NCI-H82 (cell line): ENCODE measurements at regions not wholly inside any gene's neighbourhood (a gene's known extent, or its start where the extent isn't known, plus 50 kb on each side); places are given as distances from the start of the nearest gene placed in this dataset.

Experiments used
- DNase-seq: peaks from one replicate; lab custom pipeline; 2025; lab: John Stamatoyannopoulos, UW

DNA sequence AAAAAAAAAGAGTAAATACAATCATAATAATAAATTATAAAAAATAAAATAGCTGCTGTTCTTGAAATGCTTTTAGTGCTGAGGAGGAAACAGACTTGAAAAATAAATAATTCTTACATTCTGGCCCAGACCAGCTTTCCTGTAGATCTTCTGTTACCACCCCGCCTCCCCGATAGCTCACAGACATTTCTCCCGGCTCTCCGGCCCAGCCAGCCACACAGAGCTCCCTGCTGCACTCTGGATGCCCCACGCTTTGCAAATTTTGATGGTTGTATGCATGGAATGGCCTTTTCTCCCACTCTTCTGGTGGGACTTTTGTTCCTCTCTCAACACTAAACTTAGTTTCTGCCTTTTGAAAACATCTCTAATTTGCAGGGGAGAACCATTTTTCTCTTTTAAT, 249.3 kb downstream of the ATP23 start:
- DNase-seq: no peak

DNA sequence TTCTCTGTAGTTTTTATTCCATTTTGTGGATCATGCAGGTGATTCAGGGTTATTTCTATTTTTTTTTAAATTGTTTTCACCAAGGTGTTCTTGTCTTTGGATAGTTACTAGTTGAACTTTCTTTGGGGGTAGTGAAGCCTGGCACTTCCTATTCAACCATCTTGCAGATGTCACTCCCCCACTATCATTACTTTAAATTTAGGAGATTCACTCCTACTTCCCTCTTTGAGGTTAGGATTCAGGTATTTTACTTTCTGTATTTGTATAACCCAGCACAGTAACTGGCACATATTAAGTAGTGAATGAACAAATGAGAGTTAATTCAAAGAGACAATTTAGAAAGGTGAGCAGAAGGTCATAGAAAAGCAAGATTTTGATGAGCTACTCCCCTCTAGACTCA, 255.6 kb downstream of the ATP23 start:
- no peak for DNase-seq

DNA sequence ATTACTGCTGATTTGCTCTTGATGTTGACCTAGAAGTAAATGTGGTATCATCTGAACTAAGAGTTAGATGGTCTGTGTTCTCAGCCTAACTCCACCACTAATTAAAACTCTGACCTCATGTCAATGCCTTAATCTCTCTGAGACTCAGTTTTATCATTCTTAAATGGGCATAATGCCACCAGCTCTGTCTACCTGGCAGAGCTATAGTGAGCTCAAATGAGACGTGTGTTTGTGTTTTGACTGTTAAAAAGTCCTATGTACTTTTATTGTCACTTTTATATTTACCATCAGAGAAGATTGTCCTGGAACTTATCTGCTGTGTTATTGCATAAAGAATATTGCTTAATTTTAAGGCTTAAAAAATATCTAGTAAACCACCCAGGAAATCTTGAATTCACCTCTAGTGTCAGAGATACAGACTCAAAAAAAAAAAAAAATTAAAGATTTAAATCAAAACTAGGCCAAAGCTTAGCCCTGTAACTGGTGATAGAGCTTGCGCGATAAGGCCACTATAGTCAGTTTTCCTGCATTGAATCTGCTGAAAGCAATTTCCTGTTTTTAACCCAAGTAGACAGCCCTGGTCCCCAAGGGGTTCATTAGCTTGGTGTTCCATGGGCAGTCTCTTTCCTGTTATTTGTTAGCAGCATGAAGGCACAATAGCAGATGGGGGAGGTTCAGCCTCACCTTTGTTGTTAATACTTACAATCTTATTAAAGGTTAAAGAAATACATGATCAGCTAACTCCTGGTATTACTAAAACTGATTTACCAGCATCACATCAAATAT, 261.8 kb downstream of the ATP23 start:
- peak; percentile 57 for DNase-seq

DNA sequence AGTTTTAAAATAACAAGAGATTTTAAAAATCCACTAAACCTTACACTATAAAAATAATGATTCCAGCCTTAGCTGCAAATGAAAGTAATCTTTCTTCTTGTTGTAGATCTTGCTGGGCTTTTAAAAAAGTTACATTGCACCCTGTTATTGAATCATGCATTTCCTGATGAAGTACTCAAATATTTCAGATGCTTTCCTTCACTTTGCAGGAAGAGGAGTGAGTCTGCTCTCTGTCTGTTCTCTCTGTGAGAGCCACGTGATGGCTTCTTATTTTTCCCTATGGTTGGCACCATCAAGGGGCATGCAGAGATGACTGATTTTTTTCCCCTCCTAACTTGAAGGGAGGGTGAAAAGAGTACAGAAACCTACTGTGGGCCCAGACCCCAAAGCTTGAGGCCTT, 262.7 kb downstream of the ATP23 start:
- no peak for DNase-seq

DNA sequence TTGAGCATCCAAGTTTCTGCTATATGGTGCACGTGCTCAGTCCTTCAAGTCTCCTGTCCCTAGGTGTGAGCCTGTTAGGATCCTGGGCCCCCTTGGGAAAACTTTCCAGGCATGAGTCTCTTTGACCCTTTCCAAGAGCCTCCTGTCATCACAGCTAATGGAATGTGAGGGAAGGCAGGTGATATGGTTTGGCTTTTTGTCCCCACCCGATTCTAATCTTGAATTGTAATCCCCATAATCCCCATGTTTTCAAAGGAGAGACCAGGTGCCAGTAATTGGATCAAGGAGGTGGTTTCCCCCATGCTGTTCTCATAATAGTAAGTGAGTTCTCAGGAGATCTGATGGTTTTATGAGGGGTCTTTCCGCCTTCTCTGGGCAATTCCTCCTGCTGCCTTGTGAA, 265.5 kb downstream of the ATP23 start:
- DNase-seq: peak; percentile 97

DNA sequence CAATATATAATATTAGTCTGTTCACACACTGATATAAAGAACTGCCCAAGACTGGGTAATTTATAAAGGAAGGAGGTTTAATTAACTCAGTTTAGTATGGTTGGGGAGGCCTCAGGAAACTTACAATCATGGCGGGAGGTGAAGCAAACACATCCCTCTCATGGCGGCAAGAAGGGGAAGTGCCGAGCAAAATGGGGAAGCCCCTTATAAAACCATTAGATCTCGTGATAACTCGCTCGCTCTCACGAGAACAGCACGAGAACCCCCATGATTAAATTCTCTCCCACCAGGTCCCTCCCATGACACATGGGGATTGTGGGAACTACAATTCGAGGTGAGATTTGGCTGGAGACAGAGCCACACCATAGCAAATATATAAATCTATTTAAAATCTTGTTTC, 269.8 kb downstream of the ATP23 start:
- DNase-seq: no peak

DNA sequence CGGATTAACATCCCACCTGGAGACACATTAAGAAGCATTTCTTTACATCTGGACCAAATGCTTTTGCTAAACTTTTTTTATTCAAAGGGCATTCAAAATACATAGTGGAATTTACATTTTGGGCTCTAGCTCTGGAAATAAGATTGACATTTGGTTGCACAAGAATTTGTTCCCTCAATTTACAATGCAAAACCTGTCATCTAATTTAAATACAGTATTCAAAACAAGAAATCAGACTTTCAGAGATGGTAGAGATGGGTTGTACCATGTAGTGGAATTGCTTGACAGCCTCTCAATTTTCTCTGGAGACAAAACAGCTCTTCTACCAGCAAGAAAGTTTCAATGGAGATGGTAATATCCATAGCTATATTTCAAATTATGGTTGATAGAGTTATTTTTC, 275.8 kb downstream of the ATP23 start:
- no peak for DNase-seq

DNA sequence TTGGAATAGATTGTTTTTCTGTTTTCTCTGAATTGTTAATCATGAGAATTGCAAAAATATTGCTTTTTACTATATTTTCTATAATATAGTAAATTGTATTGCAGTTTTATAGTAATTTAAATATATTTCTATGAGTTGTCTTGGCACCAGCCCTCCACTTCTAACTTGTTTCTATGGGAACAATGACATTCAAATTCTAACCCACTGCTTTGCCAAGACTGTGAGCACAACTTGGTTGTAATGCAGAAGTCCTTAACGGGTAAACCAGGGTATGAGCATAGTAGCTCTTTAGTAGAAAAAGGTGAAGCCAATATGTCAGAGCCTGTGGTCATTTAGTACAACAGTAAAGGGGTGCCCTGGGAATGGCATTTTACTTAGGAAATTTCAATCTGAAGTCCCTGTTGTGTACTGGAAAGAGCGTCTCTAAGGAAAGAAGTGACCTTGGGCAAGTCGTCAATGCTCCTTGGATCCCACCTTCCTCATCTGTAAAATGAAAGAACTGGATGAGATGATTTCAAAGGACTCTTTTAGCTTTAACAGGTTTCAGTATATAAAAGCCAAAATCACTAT, 283.3 kb downstream of the ATP23 start:
- no peak for DNase-seq

DNA sequence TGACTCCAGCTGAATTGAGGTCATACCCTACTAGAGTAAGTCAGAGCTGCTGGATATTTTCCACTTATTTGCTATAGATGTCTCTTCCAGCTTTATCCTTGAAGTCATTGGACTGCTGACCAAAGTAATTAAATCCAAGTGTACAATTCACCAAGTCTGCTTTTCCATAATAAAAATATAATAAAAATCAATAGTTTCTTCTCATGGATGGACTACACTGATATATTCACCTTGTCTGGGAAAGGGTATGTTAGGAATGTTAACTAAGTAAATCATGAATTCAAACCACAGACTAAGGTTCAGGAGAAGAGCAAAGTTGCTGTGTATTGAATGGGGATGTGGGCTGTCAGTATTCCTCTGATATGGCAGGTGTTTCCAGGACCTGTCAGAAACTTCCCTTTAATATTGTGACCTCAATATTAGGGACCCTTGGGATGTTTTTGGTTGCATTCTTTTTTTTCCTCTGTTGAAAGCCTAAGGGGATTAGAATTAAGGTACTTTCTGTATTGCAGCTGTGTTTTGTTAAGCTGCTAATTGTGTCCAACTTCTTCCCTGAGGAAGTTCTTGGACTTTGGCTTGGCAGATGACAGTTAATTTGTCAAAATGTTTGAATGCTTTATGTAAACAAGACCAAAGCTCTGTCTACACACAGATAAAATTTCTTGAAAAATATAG, 284.0 kb downstream of the ATP23 start:
- DNase-seq: no peak

DNA sequence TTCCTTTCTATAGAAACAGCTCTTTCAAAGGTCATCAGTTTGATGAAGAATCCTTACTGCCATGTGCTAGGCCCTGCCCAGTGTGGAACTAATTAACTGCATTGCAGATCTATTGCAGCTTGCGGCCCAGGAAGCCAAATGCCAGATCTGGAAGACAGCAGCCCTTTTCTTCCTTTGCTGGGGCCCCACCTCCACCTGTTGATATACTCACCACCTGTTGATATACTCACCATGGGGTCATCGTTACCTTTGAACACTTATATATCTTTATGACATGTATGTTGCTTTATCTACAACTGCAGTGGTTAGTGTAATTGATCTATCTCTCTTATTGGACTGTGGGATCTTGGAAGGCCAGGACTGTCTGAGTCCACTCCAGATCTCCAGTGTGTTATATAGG, 292.5 kb downstream of the ATP23 start:
- no peak for DNase-seq

DNA sequence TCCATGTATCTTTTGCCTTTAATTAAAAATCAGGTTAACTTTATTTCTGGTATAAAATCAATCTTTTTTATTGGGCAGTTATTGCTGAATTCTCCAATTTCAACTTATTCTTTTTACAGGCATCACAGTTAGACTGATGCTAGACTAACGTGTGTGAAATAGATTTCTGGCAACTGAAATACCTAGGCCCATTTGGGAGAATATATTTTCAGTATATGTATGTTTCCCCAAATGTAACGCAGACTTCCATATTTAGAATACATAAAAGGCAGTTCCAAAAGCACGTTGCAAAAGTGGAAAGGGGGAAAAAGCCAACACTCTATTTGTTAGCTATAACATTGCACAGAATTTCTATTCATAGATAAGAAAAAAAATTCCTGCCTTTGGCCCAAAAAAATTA, 297.0 kb downstream of the ATP23 start:
- no peak for DNase-seq

DNA sequence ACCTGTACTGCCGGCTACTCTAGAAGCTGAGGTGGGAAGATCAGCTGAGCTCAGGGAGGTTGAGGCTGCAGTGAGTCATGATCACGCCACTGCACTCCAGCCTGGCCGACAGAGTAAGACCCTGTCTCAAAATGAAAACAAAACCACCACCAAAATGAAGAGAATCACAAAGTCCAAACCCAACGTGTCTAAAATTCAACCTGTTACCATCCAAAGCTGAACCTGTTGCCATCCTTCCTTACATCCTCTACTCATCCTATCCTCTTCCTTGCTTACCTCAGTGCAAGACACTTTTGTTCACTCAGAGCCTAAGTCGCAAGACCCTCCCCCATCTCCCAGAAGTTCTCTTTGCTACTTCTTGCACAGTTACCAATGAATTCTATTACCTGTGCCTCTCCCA, 299.7 kb downstream of the ATP23 start:
- no peak for DNase-seq

DNA sequence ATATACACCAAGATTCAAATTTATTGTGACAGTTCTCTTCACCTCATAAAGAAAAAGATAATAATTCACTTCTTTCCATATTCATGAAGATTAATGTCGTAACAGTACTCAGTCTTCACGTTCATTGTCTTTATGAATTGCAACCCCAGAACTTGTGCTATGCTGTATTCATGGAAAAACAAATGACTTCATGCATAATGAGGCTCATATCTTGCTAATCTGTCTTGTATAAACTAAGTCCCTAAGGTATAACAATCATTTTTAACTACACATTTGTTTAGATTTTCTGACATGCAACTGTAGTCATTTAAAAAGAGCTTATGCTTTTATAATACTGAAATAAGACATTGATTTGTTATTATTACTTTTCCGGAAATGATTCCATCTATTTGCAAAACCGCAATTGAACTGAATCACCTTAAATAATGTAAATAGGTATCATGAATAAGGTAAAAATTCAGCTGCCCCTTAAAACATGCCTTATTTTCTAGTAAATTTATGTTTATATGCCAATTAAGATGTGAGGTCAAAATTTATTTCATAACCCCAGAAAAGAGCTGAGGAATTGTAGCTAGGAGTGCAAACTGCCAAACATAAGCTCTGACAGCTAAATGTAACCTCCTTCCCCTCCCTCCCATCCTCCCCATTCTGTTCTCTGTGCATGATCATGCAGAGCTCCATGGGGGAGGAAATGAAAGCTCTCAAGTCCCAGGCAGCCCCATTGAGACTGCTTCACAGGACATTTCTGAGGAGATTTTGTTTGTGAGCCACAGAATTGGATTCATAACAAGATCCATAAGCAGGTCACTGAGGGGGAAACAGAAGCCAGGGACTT, 301.6 kb downstream of the ATP23 start:
- DNase-seq: no peak

DNA sequence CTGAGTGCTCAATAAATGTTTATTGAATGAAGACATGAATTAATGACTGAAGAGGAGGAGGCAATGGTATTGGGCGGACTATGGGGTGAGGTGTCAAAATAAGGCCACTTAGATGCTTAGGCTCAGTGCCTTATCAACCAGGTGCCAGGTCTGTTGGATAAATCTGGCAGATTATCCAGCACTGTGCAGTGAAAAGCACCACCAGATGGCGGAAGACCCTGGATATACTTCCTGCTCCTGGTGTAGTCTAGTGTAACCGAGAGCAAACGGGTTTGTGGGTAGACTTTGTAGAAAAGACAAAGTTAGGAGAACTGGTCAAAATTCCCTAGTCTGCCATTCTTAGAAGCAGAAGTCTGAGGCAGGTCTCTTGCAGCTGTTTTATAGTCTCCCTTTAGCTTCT, 306.3 kb downstream of the ATP23 start:
- DNase-seq: peak; percentile 90

DNA sequence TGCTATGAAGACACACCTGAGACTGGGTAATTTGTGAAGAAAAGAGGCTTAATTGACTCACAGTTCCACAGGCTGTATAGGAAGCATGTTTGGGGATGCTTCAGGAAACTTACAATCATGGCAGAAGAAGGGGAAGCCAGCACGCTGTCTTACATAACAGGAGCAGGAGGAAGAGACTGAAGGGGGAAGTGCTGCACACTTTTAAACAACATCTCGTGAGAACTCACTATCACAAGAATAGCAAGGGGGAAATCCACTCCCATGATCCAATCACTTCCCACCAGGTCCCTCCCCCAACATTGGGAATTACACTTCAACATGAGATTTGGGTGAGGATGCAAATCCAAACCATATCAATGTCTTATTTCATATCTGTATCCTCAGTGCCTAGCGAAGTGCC, 307.2 kb downstream of the ATP23 start:
- no peak for DNase-seq

DNA sequence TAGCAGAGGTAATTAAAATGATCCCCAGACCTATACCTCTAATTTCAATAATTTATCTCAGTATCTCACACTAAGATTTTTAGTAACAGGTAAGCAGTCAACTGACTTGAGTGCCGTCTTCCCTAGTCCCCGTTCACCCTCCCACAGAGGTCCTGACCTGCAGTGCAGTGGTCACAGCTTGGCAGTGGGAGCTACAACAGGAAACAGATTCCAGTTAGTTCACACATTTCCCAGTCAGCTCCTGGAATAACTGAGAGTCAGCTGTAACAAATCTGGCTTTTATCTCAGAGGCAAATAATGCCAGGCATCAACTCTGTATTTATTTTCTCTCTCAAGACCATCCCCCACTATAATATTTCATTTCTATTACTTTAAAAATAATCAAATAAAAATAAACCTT, 308.2 kb downstream of the ATP23 start:
- DNase-seq: peak; percentile 12

DNA sequence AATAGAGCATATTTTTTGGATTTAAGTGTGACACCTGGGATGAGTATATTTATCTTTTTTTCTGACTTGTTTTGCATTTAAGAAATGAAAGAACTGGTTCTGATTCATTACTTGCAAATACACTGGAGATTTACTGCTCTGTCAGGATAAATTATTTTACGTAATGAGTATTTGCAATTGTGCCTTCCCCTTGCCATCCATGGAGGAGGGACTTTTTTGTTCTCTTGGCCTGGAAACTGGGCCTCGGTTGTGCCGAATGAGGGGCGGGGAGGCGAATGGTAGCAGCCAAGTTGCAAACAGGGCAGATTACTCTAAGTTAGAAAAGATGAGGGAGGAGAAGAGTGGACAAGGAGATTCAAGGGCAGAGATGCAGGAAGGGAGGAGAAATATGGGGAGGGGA, 308.7 kb downstream of the ATP23 start:
- DNase-seq: no peak

DNA sequence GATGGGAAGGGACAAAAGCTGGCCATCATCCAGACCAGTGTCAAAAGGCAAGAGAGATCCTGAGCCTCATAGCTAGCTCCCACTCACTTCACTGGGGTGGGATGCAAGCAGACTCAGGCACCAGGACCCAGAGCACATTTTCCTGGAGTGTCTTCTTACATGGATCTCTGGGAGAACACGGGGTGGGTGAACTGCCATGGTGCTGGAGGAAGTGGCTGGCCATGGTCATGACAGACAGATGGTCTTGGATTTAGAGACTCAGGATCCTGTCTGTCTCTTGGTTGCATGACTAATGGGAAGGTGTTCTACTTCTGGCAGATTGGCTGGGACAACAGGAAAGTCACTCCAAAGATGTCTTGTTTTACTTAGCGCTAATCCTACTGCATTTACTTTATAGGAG, 311.5 kb downstream of the ATP23 start:
- DNase-seq: peak; percentile 97

DNA sequence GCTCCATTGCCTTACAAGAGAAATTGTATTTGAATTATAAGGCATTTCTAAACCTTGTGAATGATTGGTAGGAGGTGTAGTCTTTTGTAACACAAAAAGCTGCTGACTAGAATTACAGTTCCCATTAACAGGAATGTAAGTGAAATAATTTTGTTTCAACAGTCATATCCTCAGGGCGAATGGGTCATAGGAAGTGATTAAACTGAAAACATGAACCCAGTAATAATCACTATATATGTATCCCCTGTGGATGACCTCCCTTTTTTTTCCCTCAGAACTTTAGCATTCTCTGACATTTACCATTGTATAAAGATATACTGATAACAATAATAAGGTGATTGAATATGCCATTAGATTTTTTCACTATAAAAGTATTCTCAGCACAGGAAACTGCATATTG, 312.3 kb downstream of the ATP23 start:
- DNase-seq: no peak

DNA sequence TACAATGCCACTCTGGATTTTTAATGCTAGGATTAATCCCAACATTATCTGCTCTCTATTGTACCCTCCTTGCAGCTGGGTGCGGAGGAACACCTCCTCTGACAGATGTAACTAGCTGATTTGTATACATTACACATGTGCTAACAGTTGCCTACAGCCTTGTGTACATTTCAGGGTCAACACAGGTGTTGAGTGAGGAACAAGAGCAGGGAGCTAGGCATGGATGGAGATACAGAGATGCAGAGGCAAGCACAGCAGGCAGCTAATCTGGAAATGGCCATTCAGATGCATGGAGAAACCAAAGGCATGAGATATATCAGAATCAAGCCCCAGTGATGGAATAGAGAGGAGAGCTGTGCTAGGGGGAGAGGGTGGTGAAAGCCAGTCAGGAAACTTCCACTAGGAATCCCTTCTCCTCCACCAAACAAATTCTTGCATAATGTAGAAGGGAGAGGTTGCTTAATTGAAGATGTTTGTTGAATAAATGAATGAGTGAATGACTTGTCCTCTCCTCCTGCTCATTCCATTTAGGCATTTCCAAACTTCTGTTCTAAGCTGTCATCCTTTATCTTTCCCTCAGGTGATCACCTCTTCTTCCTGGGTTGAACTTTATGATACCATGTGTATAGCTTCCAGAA, 313.2 kb downstream of the ATP23 start:
- DNase-seq: peak; percentile 57

DNA sequence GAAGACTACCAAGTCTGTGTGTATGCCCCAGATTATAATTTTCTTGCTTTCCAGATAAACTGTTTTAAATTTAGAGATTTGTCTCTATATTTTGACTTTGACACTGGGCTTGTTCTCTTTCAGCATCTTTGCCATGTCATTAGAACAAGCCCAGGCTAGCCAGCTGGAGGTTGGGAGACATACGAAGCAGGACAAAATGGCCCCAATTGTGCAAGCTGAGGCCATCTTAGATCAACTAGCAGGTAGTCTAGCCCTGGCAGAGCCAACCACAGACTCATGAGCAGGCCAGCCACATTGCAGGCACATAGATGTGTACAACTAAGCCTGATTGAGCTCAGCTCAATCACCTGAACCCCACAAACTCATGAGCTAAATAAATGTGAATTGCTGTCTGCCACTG, 321.4 kb downstream of the ATP23 start:
- DNase-seq: no peak

DNA sequence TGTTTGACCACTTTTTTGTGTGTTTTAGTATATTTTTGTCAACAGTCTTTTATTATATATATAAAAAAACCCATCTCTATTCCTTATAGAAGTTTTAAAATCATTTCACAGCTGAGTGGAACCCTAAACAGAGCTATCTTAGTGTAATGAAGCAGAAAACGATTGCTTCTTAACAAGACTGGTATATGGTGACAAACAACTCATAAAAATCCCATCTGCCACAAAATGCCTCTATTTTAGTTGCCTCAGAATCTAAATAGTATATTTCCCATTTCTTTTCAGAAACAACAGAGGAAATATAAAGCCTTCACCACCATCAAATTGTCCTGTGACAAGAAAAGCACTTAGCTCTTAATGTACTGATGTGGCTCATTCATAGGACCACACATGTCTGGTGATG, 322.4 kb downstream of the ATP23 start:
- no peak for DNase-seq
